ENCODE measurements at regions not wholly inside any gene's neighbourhood (a gene's known extent, or its start where the extent isn't known, plus 50 kb on each side); places are given as distances from the start of the nearest gene placed in this dataset.

DNA sequence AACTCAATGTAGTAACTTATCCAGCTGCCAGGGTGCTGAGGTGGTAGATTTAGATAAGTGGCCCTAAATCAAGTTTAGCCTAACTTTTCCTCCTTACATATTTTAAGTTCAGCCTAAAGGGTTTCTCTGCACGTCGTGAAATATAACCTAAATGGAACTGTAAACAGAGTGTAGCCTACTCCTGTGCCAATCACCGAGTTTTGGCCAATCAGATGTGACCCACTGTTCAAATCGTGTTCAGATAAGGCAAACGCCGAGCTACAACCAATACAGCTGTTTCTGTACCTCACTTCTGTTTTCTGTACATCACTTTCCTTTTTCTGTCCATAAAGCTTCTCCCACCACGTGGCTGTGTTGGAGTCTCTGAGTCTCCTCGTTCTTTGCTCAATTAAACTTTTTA, 904.2 kb upstream of the POT1 start (continued):
- TF ChIP-seq, protein P1, sequence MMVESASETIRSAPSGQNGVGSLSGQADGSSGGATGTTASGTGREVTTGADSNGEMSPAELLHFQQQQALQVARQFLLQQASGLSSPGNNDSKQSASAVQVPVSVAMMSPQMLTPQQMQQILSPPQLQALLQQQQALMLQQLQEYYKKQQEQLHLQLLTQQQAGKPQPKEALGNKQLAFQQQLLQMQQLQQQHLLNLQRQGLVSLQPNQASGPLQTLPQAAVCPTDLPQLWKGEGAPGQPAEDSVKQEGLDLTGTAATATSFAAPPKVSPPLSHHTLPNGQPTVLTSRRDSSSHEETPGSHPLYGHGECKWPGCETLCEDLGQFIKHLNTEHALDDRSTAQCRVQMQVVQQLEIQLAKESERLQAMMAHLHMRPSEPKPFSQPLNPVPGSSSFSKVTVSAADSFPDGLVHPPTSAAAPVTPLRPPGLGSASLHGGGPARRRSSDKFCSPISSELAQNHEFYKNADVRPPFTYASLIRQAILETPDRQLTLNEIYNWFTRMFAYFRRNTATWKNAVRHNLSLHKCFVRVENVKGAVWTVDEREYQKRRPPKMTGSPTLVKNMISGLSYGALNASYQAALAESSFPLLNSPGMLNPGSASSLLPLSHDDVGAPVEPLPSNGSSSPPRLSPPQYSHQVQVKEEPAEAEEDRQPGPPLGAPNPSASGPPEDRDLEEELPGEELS (CRISPR knock-in tag; IDR thresholded peaks at IDR 0.05; ENCODE audit: borderline replicate concordance), result no peak
- TF ChIP-seq, protein P2, sequence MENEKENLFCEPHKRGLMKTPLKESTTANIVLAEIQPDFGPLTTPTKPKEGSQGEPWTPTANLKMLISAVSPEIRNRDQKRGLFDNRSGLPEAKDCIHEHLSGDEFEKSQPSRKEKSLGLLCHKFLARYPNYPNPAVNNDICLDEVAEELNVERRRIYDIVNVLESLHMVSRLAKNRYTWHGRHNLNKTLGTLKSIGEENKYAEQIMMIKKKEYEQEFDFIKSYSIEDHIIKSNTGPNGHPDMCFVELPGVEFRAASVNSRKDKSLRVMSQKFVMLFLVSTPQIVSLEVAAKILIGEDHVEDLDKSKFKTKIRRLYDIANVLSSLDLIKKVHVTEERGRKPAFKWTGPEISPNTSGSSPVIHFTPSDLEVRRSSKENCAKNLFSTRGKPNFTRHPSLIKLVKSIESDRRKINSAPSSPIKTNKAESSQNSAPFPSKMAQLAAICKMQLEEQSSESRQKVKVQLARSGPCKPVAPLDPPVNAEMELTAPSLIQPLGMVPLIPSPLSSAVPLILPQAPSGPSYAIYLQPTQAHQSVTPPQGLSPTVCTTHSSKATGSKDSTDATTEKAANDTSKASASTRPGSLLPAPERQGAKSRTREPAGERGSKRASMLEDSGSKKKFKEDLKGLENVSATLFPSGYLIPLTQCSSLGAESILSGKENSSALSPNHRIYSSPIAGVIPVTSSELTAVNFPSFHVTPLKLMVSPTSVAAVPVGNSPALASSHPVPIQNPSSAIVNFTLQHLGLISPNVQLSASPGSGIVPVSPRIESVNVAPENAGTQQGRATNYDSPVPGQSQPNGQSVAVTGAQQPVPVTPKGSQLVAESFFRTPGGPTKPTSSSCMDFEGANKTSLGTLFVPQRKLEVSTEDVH (IDR thresholded peaks at IDR 0.05; ENCODE audit: low read depth, partially characterized antibody), result no peak
- TF ChIP-seq ZBTB1 (CRISPR knock-in tag; IDR thresholded peaks at IDR 0.05; ENCODE audit: borderline replicate concordance, low read depth) (no peak), RBM22 (IDR thresholded peaks at IDR 0.05; ENCODE audit: low read depth, low read length, poor library complexity, severe bottlenecking) (no peak), SP1 (CRISPR knock-in tag; IDR thresholded peaks at IDR 0.05) (no peak), BHLHE40 (IDR thresholded peaks at IDR 0.05; ENCODE audit: low read length) (no peak), PYGO2 (tag; IDR thresholded peaks at IDR 0.05) (no peak), NFIX (CRISPR knock-in tag; IDR thresholded peaks at IDR 0.05; ENCODE audit: low read depth) (no peak)
- TF ChIP-seq, protein P3, sequence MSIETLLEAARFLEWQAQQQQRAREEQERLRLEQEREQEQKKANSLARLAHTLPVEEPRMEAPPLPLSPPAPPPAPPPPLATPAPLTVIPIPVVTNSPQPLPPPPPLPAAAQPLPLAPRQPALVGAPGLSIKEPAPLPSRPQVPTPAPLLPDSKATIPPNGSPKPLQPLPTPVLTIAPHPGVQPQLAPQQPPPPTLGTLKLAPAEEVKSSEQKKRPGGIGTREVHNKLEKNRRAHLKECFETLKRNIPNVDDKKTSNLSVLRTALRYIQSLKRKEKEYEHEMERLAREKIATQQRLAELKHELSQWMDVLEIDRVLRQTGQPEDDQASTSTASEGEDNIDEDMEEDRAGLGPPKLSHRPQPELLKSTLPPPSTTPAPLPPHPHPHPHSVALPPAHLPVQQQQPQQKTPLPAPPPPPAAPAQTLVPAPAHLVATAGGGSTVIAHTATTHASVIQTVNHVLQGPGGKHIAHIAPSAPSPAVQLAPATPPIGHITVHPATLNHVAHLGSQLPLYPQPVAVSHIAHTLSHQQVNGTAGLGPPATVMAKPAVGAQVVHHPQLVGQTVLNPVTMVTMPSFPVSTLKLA (conservative IDR thresholded peaks at IDR 0.05), result no peak
- TF ChIP-seq, protein P4, sequence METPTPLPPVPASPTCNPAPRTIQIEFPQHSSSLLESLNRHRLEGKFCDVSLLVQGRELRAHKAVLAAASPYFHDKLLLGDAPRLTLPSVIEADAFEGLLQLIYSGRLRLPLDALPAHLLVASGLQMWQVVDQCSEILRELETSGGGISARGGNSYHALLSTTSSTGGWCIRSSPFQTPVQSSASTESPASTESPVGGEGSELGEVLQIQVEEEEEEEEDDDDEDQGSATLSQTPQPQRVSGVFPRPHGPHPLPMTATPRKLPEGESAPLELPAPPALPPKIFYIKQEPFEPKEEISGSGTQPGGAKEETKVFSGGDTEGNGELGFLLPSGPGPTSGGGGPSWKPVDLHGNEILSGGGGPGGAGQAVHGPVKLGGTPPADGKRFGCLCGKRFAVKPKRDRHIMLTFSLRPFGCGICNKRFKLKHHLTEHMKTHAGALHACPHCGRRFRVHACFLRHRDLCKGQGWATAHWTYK (CRISPR knock-in tag; IDR thresholded peaks at IDR 0.05), result no peak
- TF ChIP-seq, protein P5, sequence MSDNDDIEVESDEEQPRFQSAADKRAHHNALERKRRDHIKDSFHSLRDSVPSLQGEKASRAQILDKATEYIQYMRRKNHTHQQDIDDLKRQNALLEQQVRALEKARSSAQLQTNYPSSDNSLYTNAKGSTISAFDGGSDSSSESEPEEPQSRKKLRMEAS (CRISPR knock-in tag; IDR thresholded peaks at IDR 0.05), result no peak
